H9 (cell line): ENCODE measurements at regions not wholly inside any gene's neighbourhood (a gene's known extent, or its start where the extent isn't known, plus 50 kb on each side); places are given as distances from the start of the nearest gene placed in this dataset.
A peak's percentile ranks its signal among the peaks of the same experiment; 100 is the strongest.
"Not testable (repeated sequence)": the region's sequence is repeated elsewhere in the genome, so short reads cannot be mapped to it uniquely, and the experiment has no call there.

Experiments used
- DNase-seq: peaks from one replicate; pipeline ENCODE4 v3.0.0-alpha.2; 2017
- H2AFZ ChIP-seq: one replicate; pipeline ENCODE4 v1.6.1; 2013; ENCODE audit warnings: mild to moderate bottlenecking, low read length, control low read depth, moderate library complexity
- H2AK5ac ChIP-seq: 2 replicates; pipeline ENCODE4 v1.6.1; 2013; ENCODE audit warnings: low read length, control low read depth, mixed read lengths; ENCODE audit not compliant: insufficient read length
- H2BK120ac ChIP-seq: one replicate; pipeline ENCODE4 v1.6.1; 2013; ENCODE audit warnings: low read depth, mild to moderate bottlenecking, low read length, control low read depth, inconsistent platforms; ENCODE audit not compliant: poor library complexity, severe bottlenecking
- H2BK12ac ChIP-seq: 2 replicates; pipeline ENCODE4 v1.6.1; 2013; ENCODE audit warnings: low read length, control low read depth, mixed read lengths, low read depth; ENCODE audit not compliant: insufficient read length
- H2BK15ac ChIP-seq: 2 replicates; pipeline ENCODE4 v1.6.1; 2013; ENCODE audit warnings: low read depth, low read length, control low read depth
- H2BK20ac ChIP-seq: one replicate; pipeline ENCODE4 v1.6.1; 2013; ENCODE audit warnings: low read depth, mild to moderate bottlenecking, low read length, control low read depth, inconsistent platforms; ENCODE audit not compliant: poor library complexity, severe bottlenecking
- H2BK5ac ChIP-seq: 2 replicates; pipeline ENCODE4 v1.6.1; 2013; ENCODE audit warnings: low read length, control low read depth, mixed read lengths; ENCODE audit not compliant: insufficient read length
- H3K14ac ChIP-seq: 2 replicates; pipeline ENCODE4 v1.6.1; 2013; ENCODE audit warnings: low read length, control low read depth; ENCODE audit not compliant: insufficient read depth
- H3K18ac ChIP-seq: 2 replicates; pipeline ENCODE4 v1.6.1; 2013; ENCODE audit warnings: low read depth, mild to moderate bottlenecking, mixed read lengths, low read length, control low read depth; ENCODE audit not compliant: insufficient read length
- H3K23ac ChIP-seq: 2 replicates; pipeline ENCODE4 v1.6.1; 2013; ENCODE audit warnings: low read length, control low read depth, mixed read lengths, low read depth; ENCODE audit not compliant: insufficient read length
- H3K23me2 ChIP-seq: 2 replicates; pipeline ENCODE4 v1.6.1; 2013; ENCODE audit warnings: low read depth, mild to moderate bottlenecking, mixed read lengths, low read length, control low read depth; ENCODE audit not compliant: insufficient read length, poor library complexity, severe bottlenecking
- H3K27ac ChIP-seq: 2 replicates; pipeline ENCODE4 v1.5.1; 2013; ENCODE audit warnings: low read length, control low read depth, mixed read lengths, low read depth; ENCODE audit not compliant: insufficient read length
- H3K27me3 ChIP-seq: 2 replicates; pipeline ENCODE4 v1.6.1; 2013; ENCODE audit warnings: low read length, control low read depth, inconsistent platforms; ENCODE audit not compliant: insufficient read depth
- H3K4ac ChIP-seq: 2 replicates; pipeline ENCODE4 v1.6.1; 2013; ENCODE audit warnings: low read depth, mild to moderate bottlenecking, control low read depth, inconsistent platforms, low read length, moderate library complexity
- H3K4me1 ChIP-seq: 2 replicates; pipeline ENCODE4 v1.6.1; 2013; ENCODE audit warnings: low read length, control low read depth, inconsistent platforms; ENCODE audit not compliant: insufficient read depth
- H3K4me2 ChIP-seq: 2 replicates; pipeline ENCODE4 v1.6.1; 2013; ENCODE audit warnings: low read length, control low read depth, mixed read lengths; ENCODE audit not compliant: insufficient read length, insufficient read depth
- H3K56ac ChIP-seq: 2 replicates; pipeline ENCODE4 v1.6.1; 2013; ENCODE audit warnings: low read depth, mild to moderate bottlenecking, mixed read lengths, low read length, control low read depth; ENCODE audit not compliant: insufficient read length
- H3K79me1 ChIP-seq: 2 replicates; pipeline ENCODE4 v1.6.1; 2013; ENCODE audit warnings: low read depth, mild to moderate bottlenecking, moderate library complexity, low read length, control low read depth, inconsistent platforms; ENCODE audit not compliant: insufficient read depth, poor library complexity, severe bottlenecking
- H3K79me2 ChIP-seq: 2 replicates; pipeline ENCODE4 v1.6.1; 2013; ENCODE audit warnings: low read length, control low read depth, inconsistent platforms; ENCODE audit not compliant: insufficient read depth
- H3K9ac ChIP-seq: 2 replicates; pipeline ENCODE4 v1.6.1; 2013; ENCODE audit warnings: low read length, control low read depth, mixed read lengths; ENCODE audit not compliant: insufficient read length; ENCODE audit errors: extremely low read depth
- H3K9me3 ChIP-seq: one replicate; pipeline ENCODE4 v1.6.1; 2013; ENCODE audit warnings: low read depth, low read length, inconsistent platforms; ENCODE audit not compliant: control insufficient read depth
- H3T11ph ChIP-seq: one replicate; pipeline ENCODE4 v1.6.1; 2013; ENCODE audit warnings: mild to moderate bottlenecking, low read length, control low read depth, inconsistent platforms
- H4K20me1 ChIP-seq: one replicate; pipeline ENCODE4 v1.6.1; 2013; ENCODE audit not compliant: control insufficient read depth, insufficient read length, insufficient read depth
- H4K5ac ChIP-seq: 2 replicates; pipeline ENCODE4 v1.6.1; 2013; ENCODE audit warnings: low read depth, mild to moderate bottlenecking, mixed read lengths, low read length, control low read depth; ENCODE audit not compliant: insufficient read length
- H4K8ac ChIP-seq: replicated peaks from 2 replicates; pipeline ENCODE4 v1.6.1; 2013; ENCODE audit warnings: low read length, control low read depth, mixed read lengths, low read depth; ENCODE audit not compliant: insufficient read length
- H4K91ac ChIP-seq: 2 replicates; pipeline ENCODE4 v1.6.1; 2013; ENCODE audit warnings: low read depth, mild to moderate bottlenecking, moderate library complexity, mixed read lengths, low read length, control low read depth; ENCODE audit not compliant: insufficient read length
- H3K27ac Mint-ChIP-seq, 3 experiments: 2 replicates in 2 of 3; 3 replicates in 1 of 3; pipeline ENCODE4 v1.8.0; 2020 to 2021; ENCODE audit warnings: mixed read lengths in 3 of 3, mild to moderate bottlenecking in 1 of 3, moderate library complexity in 1 of 3
- H3K27me3 Mint-ChIP-seq: 2 replicates; pipeline ENCODE4 v1.8.0; 2021; ENCODE audit warnings: low read depth, mild to moderate bottlenecking, moderate library complexity, mixed read lengths
- H3K36me3 Mint-ChIP-seq, 3 experiments: 2 replicates in 2 of 3; 3 replicates in 1 of 3; pipeline ENCODE4 v1.8.0; 2020 to 2021; ENCODE audit warnings: low read depth in 3 of 3, mixed read lengths in 3 of 3; ENCODE audit not compliant: insufficient read depth in 1 of 3
- H3K4me1 Mint-ChIP-seq, 2 experiments: 2 replicates each; pipeline ENCODE4 v1.8.0; 2020; ENCODE audit warnings: mixed read lengths in 2 of 2
- H3K4me3 Mint-ChIP-seq, 2 experiments: 2 replicates in 1 of 2; 3 replicates in 1 of 2; pipeline ENCODE4 v1.8.0; 2020 to 2021; ENCODE audit warnings: mild to moderate bottlenecking in 2 of 2, mixed read lengths in 2 of 2, moderate library complexity in 1 of 2
- H3K9me3 Mint-ChIP-seq, 2 experiments: 2 replicates in 1 of 2; 3 replicates in 1 of 2; pipeline ENCODE4 v1.8.0; 2020; ENCODE audit warnings: mild to moderate bottlenecking in 2 of 2, mixed read lengths in 2 of 2, moderate library complexity in 1 of 2
- WGBS: extraction: QIAGEN DNeasy Blood & Tissue Kit; methylation state at CpG from one replicate; pipeline ENCODE4 v1.1.7; 2013; ENCODE audit warnings: missing lambda C conversion rate, low lambda C conversion rate, mixed read lengths; ENCODE audit not compliant: insufficient read length; ENCODE audit errors: extremely low coverage; 5-methylcytosine and 5-hydroxymethylcytosine counted together
- TF ChIP-seq, protein P1 (sequence below): fragments of 200-600 bp; sonication (generic); conservative IDR thresholded peaks from 3 replicates; pipeline ENCODE4 v1.8.0; 2021; ENCODE audit warnings: antibody characterized with exemption, mild to moderate bottlenecking

DNA sequence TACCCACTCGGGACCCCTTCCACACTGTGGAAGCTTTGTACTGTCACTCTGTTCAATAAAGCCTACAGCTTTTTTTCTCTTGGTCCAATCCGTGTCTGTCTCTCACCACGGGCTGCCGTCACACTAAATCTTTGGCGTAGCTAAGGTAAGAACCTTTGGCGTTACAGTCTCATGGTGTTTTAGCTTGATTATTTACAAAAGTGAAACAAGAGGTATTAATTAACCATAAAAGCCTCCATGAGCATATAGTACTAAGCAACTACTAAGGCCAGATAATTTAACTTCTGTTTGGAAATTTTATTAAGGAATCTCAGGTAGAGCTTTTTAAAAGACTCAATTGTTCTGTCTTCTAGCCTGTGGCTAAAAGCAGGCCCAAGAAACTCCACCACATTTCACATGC lies 370.7 kb upstream of the TRPC7 start:
- Histone ChIP-seq H3K18ac (no peak overlapping the region), H3K4me2 (no peak overlapping the region), H4K5ac (no peak overlapping the region), H3K4ac (no peak overlapping the region), H3K79me2 (no peaks in the 10 kb centered on the region), H4K91ac (no peak overlapping the region), H2BK120ac (no peak overlapping the region), H3T11ph (no peak overlapping the region), H3K27ac (no peak overlapping the region), H3K27me3 (no peaks in the 10 kb centered on the region), H2AK5ac (no peak overlapping the region), H3K79me1 (no peaks in the 10 kb centered on the region), H2BK5ac (no peak overlapping the region), H3K4me1 (no peaks in the 10 kb centered on the region), H2BK20ac (no peak overlapping the region), H3K9ac (no peak overlapping the region), H3K23ac (no peak overlapping the region), H2AFZ (no peak overlapping the region), H3K9me3 (no peaks in the 10 kb centered on the region), H3K56ac (no peak overlapping the region), H2BK15ac (no peak overlapping the region), H2BK12ac (no peak overlapping the region), H4K20me1 (no peaks in the 10 kb centered on the region), H3K23me2 (no peaks in the 10 kb centered on the region), H3K14ac (no peak overlapping the region), H4K8ac (no peak overlapping the region)
- no CpG with 5 or more reads among the region's 6 CpGs for WGBS
- TF ChIP-seq, protein P1, sequence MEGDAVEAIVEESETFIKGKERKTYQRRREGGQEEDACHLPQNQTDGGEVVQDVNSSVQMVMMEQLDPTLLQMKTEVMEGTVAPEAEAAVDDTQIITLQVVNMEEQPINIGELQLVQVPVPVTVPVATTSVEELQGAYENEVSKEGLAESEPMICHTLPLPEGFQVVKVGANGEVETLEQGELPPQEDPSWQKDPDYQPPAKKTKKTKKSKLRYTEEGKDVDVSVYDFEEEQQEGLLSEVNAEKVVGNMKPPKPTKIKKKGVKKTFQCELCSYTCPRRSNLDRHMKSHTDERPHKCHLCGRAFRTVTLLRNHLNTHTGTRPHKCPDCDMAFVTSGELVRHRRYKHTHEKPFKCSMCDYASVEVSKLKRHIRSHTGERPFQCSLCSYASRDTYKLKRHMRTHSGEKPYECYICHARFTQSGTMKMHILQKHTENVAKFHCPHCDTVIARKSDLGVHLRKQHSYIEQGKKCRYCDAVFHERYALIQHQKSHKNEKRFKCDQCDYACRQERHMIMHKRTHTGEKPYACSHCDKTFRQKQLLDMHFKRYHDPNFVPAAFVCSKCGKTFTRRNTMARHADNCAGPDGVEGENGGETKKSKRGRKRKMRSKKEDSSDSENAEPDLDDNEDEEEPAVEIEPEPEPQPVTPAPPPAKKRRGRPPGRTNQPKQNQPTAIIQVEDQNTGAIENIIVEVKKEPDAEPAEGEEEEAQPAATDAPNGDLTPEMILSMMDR, result no peak
- peaks cover 9 to 16% of the 10 kb centered on the region in 2 experiments for H3K4me1 Mint-ChIP-seq
- H3K4me3 Mint-ChIP-seq, result no peak overlapping the region
- peaks cover 8 to 17% (median 11%) of the 10 kb centered on the region in 3 experiments for H3K36me3 Mint-ChIP-seq
- H3K27ac Mint-ChIP-seq, result no peak overlapping the region
- DNase-seq, result no peak
- no peaks in the 10 kb centered on the region for H3K27me3 Mint-ChIP-seq
- peaks cover 18 to 27% of the 10 kb centered on the region in 2 experiments for H3K9me3 Mint-ChIP-seq

DNA sequence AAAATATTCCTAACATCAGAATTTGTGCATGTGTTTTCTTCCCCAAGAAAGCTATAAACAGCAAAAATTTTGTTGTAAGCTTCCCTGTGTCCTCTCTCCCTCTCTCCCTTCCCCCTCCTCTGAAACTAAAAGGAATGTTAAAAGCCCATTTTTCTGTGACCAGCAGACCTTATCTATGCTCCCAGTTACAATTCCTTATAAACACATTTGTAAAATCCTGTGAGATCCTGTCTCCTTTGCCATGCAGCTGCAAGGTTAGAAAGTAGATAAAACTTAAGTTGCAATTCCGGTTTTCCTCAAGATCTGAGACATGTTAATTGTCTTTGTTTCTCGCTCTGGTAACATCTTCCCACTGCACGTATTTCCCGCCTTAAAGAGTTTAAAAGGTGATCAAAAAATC lies 370.3 kb upstream of the TRPC7 start:
- not testable (repeated sequence) for H2BK5ac ChIP-seq, H4K8ac ChIP-seq, H3K27me3 ChIP-seq, H2BK20ac ChIP-seq, H3K9me3 ChIP-seq, H3K9ac ChIP-seq, H2BK120ac ChIP-seq, H3K23ac ChIP-seq, H3K27ac ChIP-seq, H3K27me3 Mint-ChIP-seq, H3K18ac ChIP-seq, H3T11ph ChIP-seq, H3K23me2 ChIP-seq, H3K14ac ChIP-seq, H3K4me3 Mint-ChIP-seq, H4K5ac ChIP-seq, H3K56ac ChIP-seq, H4K20me1 ChIP-seq, H3K4me2 ChIP-seq, H2BK15ac ChIP-seq, H2AFZ ChIP-seq, H4K91ac ChIP-seq, H3K4me1 ChIP-seq, DNase-seq, H3K4ac ChIP-seq, H3K79me2 ChIP-seq, H2BK12ac ChIP-seq, H3K79me1 ChIP-seq, H2AK5ac ChIP-seq
- H3K27ac Mint-ChIP-seq, result peak overlapping the region in 1 of 3 experiments; percentile 6; a peak in 1 of 7 replicates
- peaks cover 18 to 27% of the 10 kb centered on the region in 2 experiments for H3K9me3 Mint-ChIP-seq
- peaks cover 9 to 16% of the 10 kb centered on the region in 2 experiments for H3K4me1 Mint-ChIP-seq
- peaks cover 8 to 17% (median 11%) of the 10 kb centered on the region in 3 experiments for H3K36me3 Mint-ChIP-seq
- no CpG with 5 or more reads among the region's 4 CpGs for WGBS
